Smooth muscle cell (in vitro differentiated cells): ENCODE measurements at regions not wholly inside any gene's neighbourhood (a gene's known extent, or its start where the extent isn't known, plus 50 kb on each side); places are given as distances from the start of the nearest gene placed in this dataset.

Experiments
- DNase-seq: peaks from one replicate; lab custom pipeline; 2025; ENCODE audit not compliant: unreplicated experiment; lab: John Stamatoyannopoulos, UW
- H2AFZ ChIP-seq: fragments of 200-600 bp; sonication (generic); 2 replicates; pipeline ENCODE4 v1.6.0; 2016; ENCODE audit warnings: antibody characterized with exemption, low read depth, mild to moderate bottlenecking
- H3F3A ChIP-seq: fragments of 200-600 bp; sonication (generic); 2 replicates; pipeline ENCODE4 v1.6.0; 2017; ENCODE audit warnings: antibody characterized with exemption, low read depth
- H3K27ac ChIP-seq: fragments of 200-600 bp; sonication (generic); 2 replicates; pipeline ENCODE4 v1.5.1; 2016; ENCODE audit warnings: low read depth, mild to moderate bottlenecking
- H3K27me3 ChIP-seq: fragments of 200-600 bp; sonication (generic); 2 replicates; pipeline ENCODE4 v1.6.1; 2016; ENCODE audit warnings: low read depth, mild to moderate bottlenecking
- H3K36me3 ChIP-seq: fragments of 200-600 bp; sonication (generic); 2 replicates; pipeline ENCODE4 v1.5.1; 2016; ENCODE audit warnings: low read depth
- H3K4me1 ChIP-seq: fragments of 200-600 bp; sonication (generic); 2 replicates; pipeline ENCODE4 v1.5.1; 2016; ENCODE audit warnings: low read depth
- H3K4me2 ChIP-seq: fragments of 200-600 bp; sonication (generic); 2 replicates; pipeline ENCODE4 v1.6.0; 2016; ENCODE audit warnings: mild to moderate bottlenecking
- H3K4me3 ChIP-seq: fragments of 200-600 bp; sonication (generic); 2 replicates; pipeline ENCODE4 v1.5.1; 2016; ENCODE audit warnings: mild to moderate bottlenecking
- H3K79me2 ChIP-seq: fragments of 200-600 bp; sonication (generic); 2 replicates; pipeline ENCODE4 v1.6.0; 2016; ENCODE audit warnings: low read depth, mild to moderate bottlenecking
- H3K9ac ChIP-seq: fragments of 200-600 bp; sonication (generic); 2 replicates; pipeline ENCODE4 v1.6.0; 2016; ENCODE audit warnings: low read depth
- H3K9me3 ChIP-seq: fragments of 200-600 bp; sonication (generic); replicated peaks from 2 replicates; pipeline ENCODE4 v1.5.1; 2016; ENCODE audit warnings: low read depth
- H4K20me1 ChIP-seq: fragments of 200-600 bp; sonication (generic); 2 replicates; pipeline ENCODE4 v1.6.0; 2016; ENCODE audit warnings: low read depth
- WGBS: methylation state at CpG from one replicate; pipeline ENCODE4 v1.1.7; 2016; ENCODE audit warnings: low lambda C conversion rate; 5-methylcytosine and 5-hydroxymethylcytosine counted together
- TF ChIP-seq, protein P1 (sequence below): fragments of 200-600 bp; sonication (generic); IDR thresholded peaks from 2 replicates; pipeline ENCODE4 v1.5.1; 2017; ENCODE audit warnings: borderline replicate concordance, mild to moderate bottlenecking, antibody characterized with exemption; ENCODE audit not compliant: insufficient read depth, poor library complexity, severe bottlenecking

DNA sequence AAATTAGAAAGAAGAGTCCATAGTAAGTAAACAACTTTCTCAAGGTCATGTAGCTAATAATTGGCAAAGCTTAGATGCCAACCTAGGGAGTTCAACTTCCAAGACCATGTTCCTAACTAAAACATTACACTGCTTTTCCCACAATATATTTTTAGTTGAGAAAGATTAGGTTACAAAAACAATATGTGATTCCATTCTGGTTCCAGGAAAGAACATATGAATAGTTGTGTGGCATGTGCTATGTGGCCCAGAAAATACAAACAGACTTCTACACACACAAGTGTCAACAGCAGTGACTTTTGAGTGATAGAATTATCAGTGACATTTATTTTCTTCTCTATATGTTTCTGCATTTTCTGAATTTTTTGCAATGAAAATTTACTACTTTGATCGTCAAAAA, 62.7 kb upstream of the EDNRA start:
- Histone ChIP-seq H2AFZ (no peak overlapping the region), H3K36me3 (no peaks in the 10 kb centered on the region), H3K79me2 (no peaks in the 10 kb centered on the region), H3K9ac (no peak overlapping the region), H4K20me1 (no peaks in the 10 kb centered on the region), H3F3A (no peaks in the 10 kb centered on the region), H3K4me3 (no peak overlapping the region), H3K27me3 (no peaks in the 10 kb centered on the region), H3K27ac (no peak overlapping the region), H3K9me3 (no peaks in the 10 kb centered on the region), H3K4me2 (no peak overlapping the region), H3K4me1 (no peaks in the 10 kb centered on the region)
- DNase-seq = no peak
- TF ChIP-seq, protein P1, sequence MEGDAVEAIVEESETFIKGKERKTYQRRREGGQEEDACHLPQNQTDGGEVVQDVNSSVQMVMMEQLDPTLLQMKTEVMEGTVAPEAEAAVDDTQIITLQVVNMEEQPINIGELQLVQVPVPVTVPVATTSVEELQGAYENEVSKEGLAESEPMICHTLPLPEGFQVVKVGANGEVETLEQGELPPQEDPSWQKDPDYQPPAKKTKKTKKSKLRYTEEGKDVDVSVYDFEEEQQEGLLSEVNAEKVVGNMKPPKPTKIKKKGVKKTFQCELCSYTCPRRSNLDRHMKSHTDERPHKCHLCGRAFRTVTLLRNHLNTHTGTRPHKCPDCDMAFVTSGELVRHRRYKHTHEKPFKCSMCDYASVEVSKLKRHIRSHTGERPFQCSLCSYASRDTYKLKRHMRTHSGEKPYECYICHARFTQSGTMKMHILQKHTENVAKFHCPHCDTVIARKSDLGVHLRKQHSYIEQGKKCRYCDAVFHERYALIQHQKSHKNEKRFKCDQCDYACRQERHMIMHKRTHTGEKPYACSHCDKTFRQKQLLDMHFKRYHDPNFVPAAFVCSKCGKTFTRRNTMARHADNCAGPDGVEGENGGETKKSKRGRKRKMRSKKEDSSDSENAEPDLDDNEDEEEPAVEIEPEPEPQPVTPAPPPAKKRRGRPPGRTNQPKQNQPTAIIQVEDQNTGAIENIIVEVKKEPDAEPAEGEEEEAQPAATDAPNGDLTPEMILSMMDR = no peak
- 89% methylated on average over 1 of the region's 1 CpG for WGBS

GRCh38 chr4:147421456-147421855, 59.4 kb upstream of the EDNRA start:
- Histone ChIP-seq H3K4me1 (no peaks in the 10 kb centered on the region), H2AFZ (no peak overlapping the region)
- WGBS = 85% methylated on average over 2 of the region's 2 CpGs

DNA sequence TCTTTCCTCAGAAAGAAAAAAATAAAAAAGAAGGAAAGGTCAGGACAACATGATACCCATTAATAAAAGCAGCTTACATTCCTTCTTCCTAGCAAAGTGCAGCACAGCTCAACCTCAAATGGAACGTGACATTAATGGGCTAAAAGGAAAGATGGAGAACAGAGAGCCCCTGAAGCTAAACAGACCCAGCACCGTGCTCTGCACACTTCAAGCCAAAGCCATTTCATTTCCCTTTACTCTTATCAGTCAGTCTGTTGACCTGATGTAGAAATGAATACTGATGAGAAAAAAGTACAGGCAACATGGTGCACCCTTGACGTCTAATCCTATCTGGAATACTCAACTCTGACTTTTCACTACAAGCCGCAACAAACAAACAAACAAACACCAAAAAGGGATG, 57.7 kb upstream of the EDNRA start:
- WGBS = 74% methylated on average over 4 of the region's 4 CpGs
- TF ChIP-seq, protein P1 = no peak
- Histone ChIP-seq H4K20me1 (no peaks in the 10 kb centered on the region), H3K9ac (no peak overlapping the region), H2AFZ (no peak overlapping the region), H3F3A (no peaks in the 10 kb centered on the region), H3K9me3 (no peaks in the 10 kb centered on the region), H3K4me3 (no peak overlapping the region), H3K27me3 (no peaks in the 10 kb centered on the region), H3K79me2 (no peaks in the 10 kb centered on the region), H3K36me3 (no peaks in the 10 kb centered on the region), H3K4me1 (no peaks in the 10 kb centered on the region), H3K4me2 (no peak overlapping the region), H3K27ac (no peak overlapping the region)
- no peak for DNase-seq

More at GRCh38 chr4:147421456-147421855, 59.4 kb upstream of the EDNRA start:
- no peak overlapping the region for H3K27ac ChIP-seq
- H3K79me2 ChIP-seq = no peaks in the 10 kb centered on the region
- no peaks in the 10 kb centered on the region for H3K36me3 ChIP-seq
- H3K9me3 ChIP-seq = no peaks in the 10 kb centered on the region
- no peaks in the 10 kb centered on the region for H3F3A ChIP-seq
- H3K4me3 ChIP-seq = no peak overlapping the region
- no peaks in the 10 kb centered on the region for H3K27me3 ChIP-seq
- H3K4me2 ChIP-seq = no peak overlapping the region
- TF ChIP-seq, protein P1 = no peak
- no peak overlapping the region for H3K9ac ChIP-seq
- DNase-seq = no peak
- no peaks in the 10 kb centered on the region for H4K20me1 ChIP-seq

DNA sequence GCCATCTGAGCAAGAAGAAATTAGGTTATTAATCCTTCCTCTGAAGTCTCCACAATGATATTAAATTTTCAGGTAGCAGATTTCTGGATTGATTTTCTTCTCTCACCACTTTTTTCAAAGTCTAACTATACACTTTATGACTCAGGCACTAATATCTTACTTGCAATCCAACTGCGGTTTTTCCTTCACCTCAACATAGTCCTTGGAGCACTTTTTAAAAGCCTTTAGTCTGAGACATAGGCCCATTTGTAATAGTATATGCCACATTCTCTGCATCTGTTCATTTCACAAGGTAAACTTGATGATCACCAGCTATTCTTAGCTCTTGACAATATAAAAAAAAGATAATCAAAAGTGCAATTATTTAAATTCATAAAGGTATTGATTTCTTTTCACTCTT, 55.9 kb upstream of the EDNRA start:
- no peaks in the 10 kb centered on the region for H3K9me3 ChIP-seq
- no peaks in the 10 kb centered on the region for H3K36me3 ChIP-seq
- no peak overlapping the region for H3K9ac ChIP-seq
- no peak overlapping the region for H3K4me2 ChIP-seq
- no peak overlapping the region for H2AFZ ChIP-seq
- H3K27ac ChIP-seq = no peak overlapping the region
- H3K4me3 ChIP-seq = no peak overlapping the region
- H3K27me3 ChIP-seq = no peaks in the 10 kb centered on the region
- DNase-seq = no peak
- TF ChIP-seq, protein P1 = no peak
- H3F3A ChIP-seq = no peaks in the 10 kb centered on the region
- 83% methylated on average over 1 of the region's 1 CpG for WGBS
- H4K20me1 ChIP-seq = no peaks in the 10 kb centered on the region
- H3K79me2 ChIP-seq = no peaks in the 10 kb centered on the region
- no peaks in the 10 kb centered on the region for H3K4me1 ChIP-seq
